Naive B cell (primary cell): ENCODE measurements at regions not wholly inside any gene's neighbourhood (a gene's known extent, or its start where the extent isn't known, plus 50 kb on each side); places are given as distances from the start of the nearest gene placed in this dataset.

Experiments
- ATAC-seq, 2 donors: fragments of 150-1000 bp; cut with Tn5 transposase; 2 replicates each; pipeline ENCODE4 v1.10.0; 2021; ENCODE audit warnings: low read depth in 2 of 2, mild to moderate bottlenecking in 2 of 2, moderate library complexity in 2 of 2
- DNase-seq: peaks from one replicate; pipeline ENCODE4 v3.0.0; 2022
- H3K27ac Mint-ChIP-seq, 6 donors: one replicate each; pipeline ENCODE4 v1.8.0; 2020 to 2022; ENCODE audit warnings: mild to moderate bottlenecking in 6 of 6, mixed read lengths in 6 of 6, moderate library complexity in 5 of 6, inconsistent platforms in 2 of 6
- H3K27me3 Mint-ChIP-seq, 3 donors: one replicate each; pipeline ENCODE4 v1.8.0; 2021 to 2022; ENCODE audit warnings: mixed read lengths in 3 of 3, mild to moderate bottlenecking in 1 of 3
- H3K36me3 Mint-ChIP-seq, 2 donors: one replicate each; pipeline ENCODE4 v1.8.0; 2020 to 2022; ENCODE audit warnings: mixed read lengths in 2 of 2, inconsistent platforms in 1 of 2, mild to moderate bottlenecking in 1 of 2
- H3K4me1 Mint-ChIP-seq, 3 donors: one replicate each; pipeline ENCODE4 v1.8.0; 2020 to 2022; ENCODE audit warnings: mixed read lengths in 3 of 3, inconsistent platforms in 1 of 3, mild to moderate bottlenecking in 1 of 3, moderate library complexity in 1 of 3
- H3K4me3 Mint-ChIP-seq, 8 donors: one replicate each; pipeline ENCODE4 v1.8.0; 2020 to 2022; ENCODE audit warnings: mild to moderate bottlenecking in 8 of 8, mixed read lengths in 8 of 8, moderate library complexity in 8 of 8, inconsistent platforms in 2 of 8
- H3K9me3 Mint-ChIP-seq, 7 donors: one replicate each; pipeline ENCODE4 v1.8.0; 2020 to 2022; ENCODE audit warnings: mixed read lengths in 7 of 7, mild to moderate bottlenecking in 5 of 7, inconsistent platforms in 2 of 7, moderate library complexity in 1 of 7

DNA sequence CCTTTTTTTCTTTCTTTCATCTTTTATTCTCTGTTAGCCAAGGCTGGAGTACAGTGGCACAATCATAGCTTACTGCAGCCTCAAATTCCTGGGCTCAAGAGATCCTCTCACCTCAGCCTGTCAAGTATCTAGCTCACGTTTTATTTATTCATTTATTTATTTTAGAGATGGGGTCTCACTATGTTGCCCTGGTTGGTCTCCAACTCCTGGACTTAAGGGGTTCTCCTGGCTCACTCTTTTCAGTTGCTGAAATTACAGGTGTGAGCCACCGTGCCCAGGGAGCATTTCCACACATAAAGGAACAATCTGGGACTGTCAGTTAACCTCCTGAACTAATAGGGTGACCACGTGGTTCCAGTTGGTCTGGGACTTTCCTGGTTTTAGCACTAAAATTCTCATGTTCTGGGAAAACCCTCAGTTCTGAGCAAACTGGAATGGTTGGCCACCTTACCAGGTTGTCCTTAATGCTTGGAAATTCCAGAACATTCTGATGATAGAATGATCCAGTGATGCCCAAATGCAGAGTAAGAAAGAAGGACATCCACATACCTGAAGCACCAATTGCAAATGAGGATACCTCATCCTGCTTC is 105.5 kb upstream of the ZNF217 start:
- no peak for DNase-seq
- Mint-ChIP-seq H3K36me3 (no peaks in the 10 kb centered on the region), H3K9me3 (no peaks in the 10 kb centered on the region)

DNA sequence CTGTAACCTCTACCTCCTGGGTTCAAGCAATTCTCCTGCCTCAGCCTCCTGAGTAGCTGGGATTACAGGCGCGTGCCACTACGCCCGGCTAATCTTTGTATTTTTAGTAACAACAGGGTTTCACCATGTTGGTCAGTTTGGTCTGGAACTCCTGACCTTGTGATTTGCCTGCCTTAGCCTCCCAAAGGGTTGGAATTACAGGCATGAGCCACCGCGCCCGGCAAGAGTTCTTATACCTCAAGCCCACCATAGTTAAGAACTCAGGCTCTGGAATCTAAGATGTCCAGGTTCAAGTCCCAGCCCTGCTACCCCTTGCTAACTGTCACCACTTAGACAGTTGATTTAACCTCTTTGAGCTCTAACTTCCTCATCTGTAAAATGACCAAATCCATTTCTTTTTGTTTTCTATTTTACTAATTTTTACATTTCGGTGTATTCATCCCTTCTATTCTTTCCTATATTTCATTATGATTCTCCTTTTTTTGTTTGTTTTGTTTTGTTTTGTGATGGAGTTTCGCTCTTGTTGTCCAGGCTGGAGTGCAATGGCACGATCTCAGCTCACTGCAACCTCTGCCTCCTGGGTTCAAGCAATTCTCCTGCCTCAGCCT is 104.8 kb upstream of the ZNF217 start:
- no peaks in the 10 kb centered on the region for H3K9me3 Mint-ChIP-seq
- peaks cover 10 to 18% (median 11%) of the 10 kb centered on the region in 3 donors for H3K4me1 Mint-ChIP-seq
- H3K27ac Mint-ChIP-seq = peak overlapping the region in 2 of 6 donors; percentile 0 to 65
- no peak for DNase-seq
- no peaks in the 10 kb centered on the region for H3K27me3 Mint-ChIP-seq
- no peaks in the 10 kb centered on the region for H3K36me3 Mint-ChIP-seq
- no peak for ATAC-seq
- H3K4me3 Mint-ChIP-seq = no peak overlapping the region

More for the DNA sequence above, 105.5 kb upstream of the ZNF217 start:
- peak overlapping the region in 2 of 6 donors; percentile 25 to 65 for H3K27ac Mint-ChIP-seq
- peaks cover 9 to 14% (median 10%) of the 10 kb centered on the region in 3 donors for H3K4me1 Mint-ChIP-seq
- no peaks in the 10 kb centered on the region for H3K27me3 Mint-ChIP-seq
- ATAC-seq = no peak
- H3K4me3 Mint-ChIP-seq = no peak overlapping the region

DNA sequence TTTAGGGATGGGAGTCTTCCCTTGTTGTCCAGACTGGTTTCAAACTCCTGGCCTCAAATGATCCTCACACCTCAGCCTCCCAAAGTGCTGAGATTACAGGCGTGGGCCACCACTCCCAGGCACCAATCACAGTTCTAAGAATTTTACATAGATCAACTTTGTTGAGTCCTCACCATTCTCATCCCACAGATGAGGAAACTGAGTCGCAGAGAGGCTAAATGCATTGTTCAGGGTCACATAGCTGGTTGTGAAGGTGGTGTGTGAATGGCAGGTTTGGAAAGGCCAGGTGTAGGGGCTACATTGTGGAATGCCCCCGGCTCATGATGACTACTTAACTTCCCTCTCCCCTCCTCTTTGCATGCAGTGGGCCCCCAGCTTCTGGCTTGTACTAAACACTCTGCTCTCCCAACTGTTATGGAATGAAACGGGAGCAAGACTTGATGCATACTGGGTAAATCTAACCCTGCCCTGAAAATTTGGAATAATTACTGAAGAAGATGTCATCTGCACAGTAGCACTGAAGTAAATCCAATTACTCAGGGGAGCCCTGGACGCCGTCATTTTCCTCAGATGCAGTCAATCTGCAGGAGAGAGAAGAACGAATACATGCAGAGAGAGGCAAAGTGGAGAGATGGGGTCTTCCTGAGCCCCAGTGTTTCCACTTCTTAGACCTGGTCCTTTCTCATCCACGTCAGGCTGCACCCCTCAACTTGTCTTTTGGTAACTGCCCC is 102.3 kb upstream of the ZNF217 start:
- Mint-ChIP-seq H3K4me1 (peaks cover 16 to 27% (median 25%) of the 10 kb centered on the region in 3 donors), H3K4me3 (peak overlapping the region in 1 of 8 donors; percentile 26), H3K9me3 (no peaks in the 10 kb centered on the region), H3K36me3 (no peaks in the 10 kb centered on the region), H3K27me3 (no peaks in the 10 kb centered on the region), H3K27ac (peak overlapping the region in 2 of 6 donors; percentile 29 to 77)
- ATAC-seq = no peak
- no peak for DNase-seq

DNA sequence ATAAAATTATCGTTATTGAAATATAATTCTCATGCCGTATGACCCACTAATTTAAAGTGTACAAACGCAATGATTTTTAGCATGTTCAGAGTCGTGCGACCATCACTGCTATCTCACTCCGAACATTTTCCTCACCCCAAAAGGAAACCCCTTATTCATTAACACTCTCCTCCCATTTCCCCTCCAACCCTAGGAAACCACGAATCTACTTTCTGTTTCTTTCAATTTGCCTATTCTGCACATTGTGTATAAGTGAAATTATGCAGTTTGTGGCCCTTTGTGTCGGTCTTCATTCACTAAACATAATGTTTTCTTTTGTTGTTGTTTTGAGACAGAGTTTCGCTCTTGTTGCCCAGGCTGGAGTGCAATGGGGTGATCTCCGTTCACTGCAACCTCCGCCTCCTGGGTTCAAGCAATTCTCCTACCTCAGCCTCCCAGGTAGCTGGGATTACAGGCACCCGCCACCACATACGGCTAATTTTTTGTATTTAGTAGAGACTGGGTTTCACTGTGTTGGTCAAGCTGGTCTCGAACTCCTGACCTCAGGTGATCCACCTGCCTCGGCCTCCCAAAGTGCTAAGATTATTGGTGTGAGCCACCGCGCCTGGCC is 99.7 kb upstream of the ZNF217 start:
- Mint-ChIP-seq H3K4me1 (peaks cover 10 to 20% (median 18%) of the 10 kb centered on the region in 3 donors), H3K36me3 (no peaks in the 10 kb centered on the region), H3K27me3 (no peaks in the 10 kb centered on the region), H3K27ac (peak overlapping the region in 1 of 6 donors; percentile 52), H3K9me3 (no peaks in the 10 kb centered on the region), H3K4me3 (peak overlapping the region; percentile 25 to 80 (median 56))
- ATAC-seq (no peak), DNase-seq (no peak)

DNA sequence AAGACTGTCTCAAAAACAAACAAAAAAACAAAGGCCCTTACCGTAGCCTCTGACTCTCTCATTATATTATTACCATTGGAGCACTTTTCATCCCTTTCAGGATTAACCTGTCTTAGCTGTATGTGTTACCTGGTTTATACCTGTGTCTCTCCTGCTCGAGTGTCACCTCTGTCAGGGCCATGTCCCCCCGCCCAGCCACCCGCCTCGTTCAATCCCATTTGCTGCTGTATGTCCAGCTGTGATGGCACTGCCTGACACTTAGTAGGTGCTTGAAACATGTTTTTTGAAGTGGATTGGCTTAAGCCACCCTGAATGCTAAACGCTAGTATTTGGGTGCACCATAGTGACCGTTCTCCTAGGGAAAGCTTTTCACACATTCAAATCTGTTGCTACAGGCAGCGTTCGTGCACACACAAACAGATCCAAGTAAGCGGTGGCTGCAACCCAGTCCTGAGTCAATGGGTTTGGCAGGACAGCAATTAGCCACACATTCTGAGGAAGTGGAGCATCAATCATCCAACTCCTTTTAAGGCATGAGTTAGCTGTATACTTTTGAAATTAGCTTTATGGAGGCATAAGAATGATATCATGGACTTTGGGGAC is 98.9 kb upstream of the ZNF217 start:
- peak overlapping the region in 4 of 6 donors; percentile 12 to 90 (median 54) for H3K27ac Mint-ChIP-seq
- ATAC-seq = no peak

DNA sequence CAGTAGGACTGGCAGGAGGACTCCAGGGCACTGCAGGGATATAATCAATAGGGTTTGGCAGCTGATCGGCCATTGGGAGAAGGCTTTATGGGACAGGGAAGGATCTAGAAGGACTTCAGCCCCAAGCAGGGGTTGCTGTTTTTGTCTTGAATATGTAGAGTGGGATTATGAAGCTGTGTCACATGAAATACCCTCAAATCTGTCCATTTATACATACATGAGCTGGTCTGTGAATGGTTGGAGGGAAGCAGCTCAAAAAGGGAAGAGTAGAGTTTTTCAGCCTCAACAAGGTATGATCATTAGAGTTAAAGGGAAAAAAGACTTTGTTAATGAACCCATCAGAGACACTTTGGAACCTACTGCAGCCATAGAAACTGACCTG is 98.2 kb upstream of the ZNF217 start:
- Mint-ChIP-seq H3K27me3 (no peaks in the 10 kb centered on the region), H3K4me3 (peak overlapping the region in 2 of 8 donors; percentile 35 to 59), H3K36me3 (no peaks in the 10 kb centered on the region), H3K4me1 (peaks cover 10 to 27% (median 18%) of the 10 kb centered on the region in 3 donors), H3K9me3 (no peaks in the 10 kb centered on the region), H3K27ac (peak overlapping the region in 3 of 6 donors; percentile 37 to 82 (median 69))
- DNase-seq = no peak
- no peak for ATAC-seq

More for the DNA sequence above, 98.9 kb upstream of the ZNF217 start:
- Mint-ChIP-seq H3K4me1 (peaks cover 10 to 25% (median 18%) of the 10 kb centered on the region in 3 donors), H3K9me3 (no peaks in the 10 kb centered on the region), H3K27me3 (no peaks in the 10 kb centered on the region), H3K36me3 (no peaks in the 10 kb centered on the region), H3K4me3 (peak overlapping the region in 5 of 8 donors; percentile 10 to 80 (median 68))
- DNase-seq = no peak

DNA sequence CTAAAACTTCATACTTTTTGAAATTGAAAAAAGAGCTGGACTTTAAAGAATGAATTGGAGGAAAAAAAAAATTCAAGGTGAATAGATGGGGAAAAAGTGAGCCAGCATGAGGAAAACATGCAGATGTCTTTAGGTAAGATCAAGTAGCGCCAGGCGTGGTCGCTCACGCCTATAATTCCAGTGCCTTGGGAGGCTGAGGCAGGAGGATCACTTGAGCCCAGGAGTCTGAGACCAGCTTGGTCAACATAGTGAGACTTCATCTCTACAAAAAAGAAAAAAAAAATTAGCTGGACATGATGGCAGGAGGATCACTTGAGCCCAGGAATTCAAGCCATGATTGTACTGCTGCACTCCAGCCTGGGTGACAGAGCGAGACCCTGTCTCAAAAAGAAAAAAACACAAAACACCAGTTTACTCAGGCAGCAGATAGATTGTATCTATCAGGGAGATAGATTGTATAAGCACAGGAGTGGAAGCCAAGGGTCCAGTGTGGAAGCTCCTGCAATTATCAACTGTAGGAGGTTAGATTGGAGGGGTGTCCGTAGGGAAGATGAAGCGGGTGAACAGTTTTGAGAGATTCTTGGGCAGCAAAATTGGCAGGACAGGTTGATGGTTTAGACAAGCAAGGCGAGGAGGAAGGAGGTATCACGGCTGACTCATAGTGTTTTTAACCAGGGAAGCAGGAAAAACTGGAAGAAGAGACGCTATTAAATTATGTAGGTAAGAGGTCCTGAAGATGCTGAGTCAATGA is 97.6 kb upstream of the ZNF217 start:
- ATAC-seq = no peak
- H3K27me3 Mint-ChIP-seq = no peaks in the 10 kb centered on the region
- H3K9me3 Mint-ChIP-seq = no peaks in the 10 kb centered on the region
- peak overlapping the region in 4 of 6 donors; percentile 37 to 76 (median 66) for H3K27ac Mint-ChIP-seq
- H3K4me1 Mint-ChIP-seq = peaks cover 10 to 29% (median 18%) of the 10 kb centered on the region in 3 donors
- no peaks in the 10 kb centered on the region for H3K36me3 Mint-ChIP-seq
- no peak for DNase-seq
- peak overlapping the region in 1 of 8 donors; percentile 35 for H3K4me3 Mint-ChIP-seq

DNA sequence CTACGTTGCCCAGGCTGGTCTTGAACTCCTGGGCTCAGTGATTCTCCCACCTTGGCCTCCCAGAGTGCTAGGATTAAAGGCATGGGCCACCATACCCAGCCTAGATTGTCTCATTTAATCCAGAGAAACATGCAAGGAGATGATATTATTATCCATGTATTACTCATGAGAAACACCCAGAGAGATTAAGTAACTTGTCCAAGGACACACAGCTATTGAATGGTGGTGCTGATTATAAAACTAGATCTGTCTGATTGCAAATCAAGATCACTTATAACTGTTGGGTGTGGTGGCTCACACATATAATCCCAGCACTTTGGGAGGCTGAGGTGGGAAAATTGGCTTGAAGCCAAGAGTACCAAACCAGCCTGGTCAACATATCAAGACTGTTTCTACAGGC is 94.4 kb upstream of the ZNF217 start:
- Mint-ChIP-seq H3K27me3 (no peaks in the 10 kb centered on the region), H3K36me3 (no peaks in the 10 kb centered on the region), H3K4me3 (no peak overlapping the region), H3K9me3 (no peaks in the 10 kb centered on the region), H3K4me1 (peaks cover 12 to 29% (median 20%) of the 10 kb centered on the region in 3 donors), H3K27ac (peak overlapping the region in 1 of 6 donors; percentile 32)
- DNase-seq = no peak
- no peak for ATAC-seq

DNA sequence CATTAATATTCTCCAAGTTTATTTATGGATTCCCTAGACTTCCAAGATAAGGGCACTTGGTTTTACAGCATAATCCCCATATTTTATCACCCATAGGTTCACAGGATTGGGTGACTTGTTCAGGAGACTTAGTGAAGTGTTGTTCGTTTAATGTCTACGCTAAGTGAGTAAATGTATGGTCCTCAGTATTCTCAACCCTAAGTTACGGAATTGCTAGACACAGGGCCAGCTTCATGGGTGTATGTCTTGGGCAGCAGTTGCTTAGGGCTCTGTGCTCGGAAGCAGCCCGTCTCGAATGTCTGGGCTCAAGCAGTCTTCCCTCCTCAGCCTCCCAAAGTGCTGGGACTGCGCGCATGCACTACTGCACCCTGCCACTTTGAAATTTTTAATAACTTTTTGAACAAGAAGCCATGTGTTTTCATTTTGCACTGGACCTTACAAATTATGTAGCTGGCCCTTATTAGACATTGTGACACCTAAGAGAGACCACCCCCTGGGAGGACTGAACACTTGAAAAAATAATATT is 91.5 kb upstream of the ZNF217 start:
- Mint-ChIP-seq H3K4me3 (no peak overlapping the region), H3K4me1 (peaks cover 12 to 33% (median 12%) of the 10 kb centered on the region in 3 donors), H3K36me3 (no peaks in the 10 kb centered on the region), H3K27me3 (no peaks in the 10 kb centered on the region), H3K27ac (peak overlapping the region in 1 of 6 donors; percentile 61), H3K9me3 (no peaks in the 10 kb centered on the region)
- ATAC-seq (no peak), DNase-seq (no peak)

DNA sequence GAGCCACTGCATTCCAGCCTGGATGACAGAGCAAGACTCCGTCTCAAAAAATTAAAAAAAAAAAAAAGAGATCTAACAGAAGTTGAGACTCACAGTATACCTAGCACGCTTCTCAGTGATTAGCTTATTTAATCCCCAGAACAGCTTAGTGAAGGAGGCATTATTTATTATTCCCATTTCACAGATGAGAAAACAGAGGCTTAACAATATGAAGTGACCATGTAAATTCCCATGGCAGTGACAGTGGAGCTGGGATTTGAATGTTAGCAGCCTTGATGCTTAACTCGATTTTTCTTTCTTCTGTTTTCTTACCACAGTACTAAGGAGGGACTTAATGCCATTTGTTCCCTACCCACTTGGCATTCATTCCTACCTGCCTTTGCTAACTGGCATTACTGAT is 89.9 kb upstream of the ZNF217 start:
- peaks cover 14 to 38% (median 17%) of the 10 kb centered on the region in 3 donors for H3K4me1 Mint-ChIP-seq
- H3K27me3 Mint-ChIP-seq = no peaks in the 10 kb centered on the region
- no peak overlapping the region for H3K27ac Mint-ChIP-seq
- H3K36me3 Mint-ChIP-seq = no peaks in the 10 kb centered on the region
- ATAC-seq (no peak), DNase-seq (no peak)
- H3K9me3 Mint-ChIP-seq = no peaks in the 10 kb centered on the region
- H3K4me3 Mint-ChIP-seq = no peak overlapping the region

DNA sequence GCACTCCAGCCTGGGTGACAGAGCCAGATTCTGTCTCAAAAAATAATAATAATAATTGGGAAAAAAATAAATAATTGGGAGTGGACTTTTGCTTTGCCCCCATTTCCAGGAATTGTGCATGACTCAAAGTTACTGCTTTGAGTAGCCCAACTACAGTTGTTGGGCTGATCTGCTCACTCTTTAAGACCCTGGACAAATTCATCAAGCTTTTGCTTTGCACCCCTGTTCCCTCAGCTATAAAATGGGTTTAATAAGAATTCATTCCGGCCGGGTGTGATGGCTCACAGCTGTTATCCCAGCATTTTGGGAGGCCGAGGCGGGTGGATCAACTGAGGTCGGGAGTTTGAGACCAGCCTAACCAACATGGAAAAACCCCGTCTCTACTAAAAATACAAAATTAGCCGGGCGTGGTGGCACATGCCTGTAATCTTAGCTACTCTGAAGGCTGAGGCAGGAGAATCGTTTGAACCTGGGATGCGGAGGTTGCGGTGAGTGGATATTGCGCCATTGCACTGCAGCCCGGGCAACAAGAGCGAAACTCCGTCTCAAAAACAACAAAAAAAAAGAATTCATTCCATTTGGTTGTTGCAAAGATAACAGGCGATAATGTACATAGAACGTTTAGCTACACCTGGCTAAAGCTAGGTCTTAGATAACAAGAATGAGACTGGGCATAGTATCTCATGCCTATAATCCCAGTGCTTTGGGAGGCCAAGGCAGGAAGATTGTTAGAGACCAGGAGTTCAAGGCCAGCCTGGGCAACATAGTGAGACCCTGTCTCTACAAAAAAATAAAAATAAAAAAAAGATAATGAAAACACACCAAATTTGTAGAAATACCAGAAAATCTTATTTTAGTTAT is 87.9 kb upstream of the ZNF217 start:
- Mint-ChIP-seq H3K27ac (no peak overlapping the region), H3K36me3 (no peaks in the 10 kb centered on the region), H3K27me3 (no peaks in the 10 kb centered on the region), H3K4me1 (peaks cover 25 to 41% (median 26%) of the 10 kb centered on the region in 3 donors), H3K4me3 (peak overlapping the region in 1 of 8 donors; percentile 40), H3K9me3 (no peaks in the 10 kb centered on the region)
- no peak for DNase-seq
- ATAC-seq = no peak
